ENCODE measurements at regions not wholly inside any gene's neighbourhood (a gene's known extent, or its start where the extent isn't known, plus 50 kb on each side); places are given as distances from the start of the nearest gene placed in this dataset.
"Not testable (repeated sequence)": the region's sequence is repeated elsewhere in the genome, so short reads cannot be mapped to it uniquely, and the experiment has no call there.

- DNase-seq: no peak
These were observed 100.2 kb upstream of the SP4 start for GRCh38 chr7:21327422-21328409.

GRCh38 chr7:21330462-21331178 is 97.3 kb upstream of the SP4 start:
- DNase-seq: no peak

GRCh38 chr7:21334906-21335305 is 93.0 kb upstream of the SP4 start:
- DNase-seq: no peak

- no peak for DNase-seq
These were observed 91.1 kb upstream of the SP4 start for GRCh38 chr7:21336743-21337142.

- no peak for DNase-seq
These were observed 89.1 kb upstream of the SP4 start for GRCh38 chr7:21338728-21339164.

GRCh38 chr7:21344900-21345299 is 83.0 kb upstream of the SP4 start:
- not testable (repeated sequence) for DNase-seq

GRCh38 chr7:21345361-21345760 is 82.5 kb upstream of the SP4 start:
- no peak for DNase-seq

- no peak for DNase-seq
These were observed 81.6 kb upstream of the SP4 start for GRCh38 chr7:21346297-21346696.

GRCh38 chr7:21352540-21353387 is 75.1 kb upstream of the SP4 start:
- no peak for DNase-seq

GRCh38 chr7:21353388-21353780 is 74.5 kb upstream of the SP4 start:
- DNase-seq: no peak

- DNase-seq: no peak
These were observed 73.6 kb upstream of the SP4 start for GRCh38 chr7:21354284-21354683.

- DNase-seq: no peak
These were observed 72.4 kb upstream of the SP4 start for GRCh38 chr7:21355406-21355874.

- no peak for DNase-seq
These were observed 71.3 kb upstream of the SP4 start for GRCh38 chr7:21356616-21357015.

GRCh38 chr7:21357151-21358097 is 70.5 kb upstream of the SP4 start:
- DNase-seq: no peak

GRCh38 chr7:21358648-21359047 is 69.2 kb upstream of the SP4 start:
- no peak for DNase-seq

GRCh38 chr7:21359163-21359562 is 68.7 kb upstream of the SP4 start:
- no peak for DNase-seq

GRCh38 chr7:21361413-21362125 is 66.3 kb upstream of the SP4 start:
- no peak for DNase-seq

- DNase-seq: no peak
These were observed 63.0 kb upstream of the SP4 start for GRCh38 chr7:21364801-21365271.

- DNase-seq: no peak
These were observed 61.8 kb upstream of the SP4 start for GRCh38 chr7:21365866-21366624.

- no peak for DNase-seq
These were observed 60.8 kb upstream of the SP4 start for GRCh38 chr7:21367081-21367480.

Measured in retina (tissue), 1 donor.